GM12878 (cell line): ENCODE measurements at regions not wholly inside any gene's neighbourhood (a gene's known extent, or its start where the extent isn't known, plus 50 kb on each side); places are given as distances from the start of the nearest gene placed in this dataset.

Source experiments
- ATAC-seq: fragments of 200-7000 bp; cut with Tn5 transposase; 3 replicates; pipeline ENCODE4 v1.9.1; 2020; ENCODE audit warnings: mild to moderate bottlenecking, moderate library complexity
- BruUV-seq: library from RNA; stranded (reverse); fragments of 400-500 nt; replicated peaks from 2 replicates; lab custom pipeline; 2021; lab: Mats Ljungman, UMichigan
- CTCF ChIA-PET: fragments of 300-600 bp; sonication (Branson Sonifier 250); formaldehyde crosslinking; extraction: SDS; loops from one replicate; lab custom pipeline; 2021; ENCODE audit warnings: inconsistent platforms; lab: Yijun Ruan, JAX
- POLR2A ChIA-PET: fragments of 350-600 bp; formaldehyde crosslinking; extraction: SDS; loops from one replicate; lab custom pipeline; 2021; ENCODE audit warnings: inconsistent platforms; lab: Charles Lee
- RAD21 ChIA-PET: fragments of 300-600 bp; sonication (Branson Sonifier 250); formaldehyde crosslinking; loops from one replicate; lab custom pipeline; 2023; ENCODE audit warnings: antibody characterized with exemption; ENCODE audit not compliant: unreplicated experiment; lab: Charles Lee
- SMC1A ChIA-PET: fragments of 300-600 bp; sonication (Branson Sonifier 250); formaldehyde crosslinking; loops from one replicate; lab custom pipeline; 2023; ENCODE audit not compliant: unreplicated experiment, uncharacterized antibody; lab: Charles Lee
- DNase-seq: peaks from one replicate; pipeline ENCODE4 v3.0.0-alpha.2; 2011; ENCODE audit warnings: low read depth, low spot score
- FAIRE-seq: peaks from 3 replicates; lab custom pipeline; 2011; peaks lifted over from hg19 to GRCh38; lab: Jason Lieb, UNC
- H2AFZ ChIP-seq: 2 replicates; pipeline ENCODE4 v1.6.0; 2011; ENCODE audit warnings: low read depth, low read length, control low read depth; ENCODE audit not compliant: control insufficient read depth
- H3K27ac ChIP-seq: 2 replicates; pipeline ENCODE4 v1.5.1; 2011; ENCODE audit warnings: control low read depth; ENCODE audit not compliant: control insufficient read depth, insufficient read depth
- H3K27me3 ChIP-seq, 2 experiments: replicated peaks in 1 of 2; 2 replicates each; pipeline versions ENCODE4 v1.6.0 to v1.6.1; 2011; ENCODE audit warnings: low read length in 1 of 2; ENCODE audit not compliant: control insufficient read depth in 2 of 2, insufficient read depth in 2 of 2
- H3K36me3 ChIP-seq, 2 experiments: 2 replicates each; pipeline ENCODE4 v1.5.1; 2011; ENCODE audit warnings: low read length in 1 of 2; ENCODE audit not compliant: control insufficient read depth in 2 of 2, insufficient read depth in 2 of 2
- H3K4me1 ChIP-seq: 2 replicates; pipeline ENCODE4 v1.6.1; 2011; ENCODE audit warnings: mild to moderate bottlenecking, low read length, moderate library complexity, mixed read lengths; ENCODE audit not compliant: control insufficient read depth, insufficient read depth
- H3K4me2 ChIP-seq: 2 replicates; pipeline ENCODE4 v1.6.0; 2011; ENCODE audit warnings: control low read depth; ENCODE audit not compliant: control insufficient read depth, insufficient read depth
- H3K4me3 ChIP-seq: fragments of 200-600 bp; sonication (generic); 2 replicates; pipeline ENCODE4 v1.5.1; 2016
- H3K79me2 ChIP-seq: 2 replicates; pipeline ENCODE4 v1.6.0; 2011; ENCODE audit warnings: low read length; ENCODE audit not compliant: control insufficient read depth, insufficient read depth
- H3K9ac ChIP-seq: 2 replicates; pipeline ENCODE4 v1.8.0; 2011; ENCODE audit warnings: low read length, control low read depth, mixed read lengths; ENCODE audit not compliant: control insufficient read depth, insufficient read depth
- H3K9me3 ChIP-seq: replicated peaks from 3 replicates; pipeline ENCODE4 v1.5.1; 2011; ENCODE audit warnings: mild to moderate bottlenecking, low read length; ENCODE audit not compliant: control insufficient read depth, insufficient read depth
- H4K20me1 ChIP-seq: 2 replicates; pipeline ENCODE4 v1.6.0; 2011; ENCODE audit not compliant: control insufficient read depth, insufficient read depth
- CEBPZ ChIP-seq: fragments of 150-350 bp; IDR thresholded peaks from 2 replicates; pipeline ENCODE4 v1.6.1; 2016; ENCODE audit warnings: low read depth, low read length
- FOXM1 ChIP-seq: IDR thresholded peaks from 2 replicates; pipeline ENCODE4 v1.6.1; 2012; ENCODE audit warnings: low read depth, mild to moderate bottlenecking, inconsistent platforms, low read length, moderate library complexity
- HDAC2 ChIP-seq: fragments of 200-600 bp; sonication (generic); IDR thresholded peaks from 2 replicates; pipeline ENCODE4 v1.6.1; 2017
- NR2C2 ChIP-seq: IDR thresholded peaks from 2 replicates; pipeline ENCODE4 v1.6.1; 2011; ENCODE audit warnings: borderline replicate concordance, low read depth; ENCODE audit not compliant: control insufficient read depth, insufficient read length
- SUZ12 ChIP-seq: fragments of 200-600 bp; sonication (generic); IDR thresholded peaks from one replicate; pipeline ENCODE4 v1.6.1; 2018; ENCODE audit warnings: antibody characterized with exemption, mild to moderate bottlenecking; ENCODE audit not compliant: unreplicated experiment
- WGBS: methylation state at CpG from one replicate; pipeline ENCODE4 v1.1.6; 2016; ENCODE audit warnings: low lambda C conversion rate; ENCODE audit not compliant: insufficient replicate concordance, insufficient coverage; ENCODE audit errors: missing lambda C conversion rate; 5-methylcytosine and 5-hydroxymethylcytosine counted together
- in situ Hi-C: fragments of 300-500 bp; cut with MboI; formaldehyde crosslinking; loops from 9 replicates; pipeline ENCODE4 v1.14.3; 2018; ENCODE audit warnings: mixed read lengths
- intact Hi-C: fragments of 100-400 bp; cut with micrococcal nuclease; formaldehyde crosslinking; loops from one replicate; pipeline ENCODE4 v1.14.2; 2022; ENCODE audit not compliant: unreplicated experiment
- TF ChIP-seq, protein P1 (sequence below): fragments of 150-350 bp; IDR thresholded peaks from 2 replicates; pipeline ENCODE4 v1.6.1; 2014; ENCODE audit warnings: mild to moderate bottlenecking, low read depth, low read length
- TF ChIP-seq, protein P2 (sequence below): fragments of 450-650 bp; IDR thresholded peaks from 2 replicates; pipeline ENCODE4 v1.6.1; 2018; ENCODE audit warnings: mild to moderate bottlenecking, low read depth, moderate library complexity; ENCODE audit not compliant: partially characterized antibody
- TF ChIP-seq, protein P3 (sequence below): IDR thresholded peaks from 2 replicates; pipeline ENCODE4 v1.6.1; 2012; ENCODE audit warnings: mild to moderate bottlenecking, low read depth, low read length
- TF ChIP-seq, protein P4 (sequence below): fragments of 450-650 bp; conservative IDR thresholded peaks from 2 replicates; pipeline ENCODE4 v1.6.1; 2017; ENCODE audit warnings: mild to moderate bottlenecking, moderate library complexity

DNA sequence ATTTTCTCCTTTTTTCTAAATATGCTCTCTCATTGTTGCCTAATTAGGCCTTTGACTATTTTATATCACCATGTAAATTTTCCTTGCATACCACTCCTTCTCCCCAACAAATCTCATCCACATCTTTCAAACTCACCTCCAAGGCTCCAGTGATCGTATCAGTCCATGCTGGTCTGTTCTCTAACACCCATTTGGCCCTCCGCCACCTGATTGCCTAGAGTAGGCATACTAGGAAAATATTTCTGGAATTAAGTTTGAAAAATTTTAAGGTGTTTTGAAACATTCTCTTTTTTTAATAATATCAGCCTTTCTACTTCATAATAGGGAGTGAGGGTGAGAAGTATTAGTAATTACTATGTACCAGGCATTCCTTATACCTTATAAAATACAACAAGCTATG, 473.9 kb downstream of the FGF9 start (continued):
- TF ChIP-seq CEBPZ (no peak), FOXM1 (no peak), NR2C2 (no peak), SUZ12 (no peak)
- TF ChIP-seq, protein P1, sequence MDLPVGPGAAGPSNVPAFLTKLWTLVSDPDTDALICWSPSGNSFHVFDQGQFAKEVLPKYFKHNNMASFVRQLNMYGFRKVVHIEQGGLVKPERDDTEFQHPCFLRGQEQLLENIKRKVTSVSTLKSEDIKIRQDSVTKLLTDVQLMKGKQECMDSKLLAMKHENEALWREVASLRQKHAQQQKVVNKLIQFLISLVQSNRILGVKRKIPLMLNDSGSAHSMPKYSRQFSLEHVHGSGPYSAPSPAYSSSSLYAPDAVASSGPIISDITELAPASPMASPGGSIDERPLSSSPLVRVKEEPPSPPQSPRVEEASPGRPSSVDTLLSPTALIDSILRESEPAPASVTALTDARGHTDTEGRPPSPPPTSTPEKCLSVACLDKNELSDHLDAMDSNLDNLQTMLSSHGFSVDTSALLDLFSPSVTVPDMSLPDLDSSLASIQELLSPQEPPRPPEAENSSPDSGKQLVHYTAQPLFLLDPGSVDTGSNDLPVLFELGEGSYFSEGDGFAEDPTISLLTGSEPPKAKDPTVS = no peak
- TF ChIP-seq, all 136 proteins: peak for 0

GRCh38 chr13:22148187-22148586, 477.3 kb downstream of the FGF9 start:
- ChIA-PET SMC1A (interaction anchor here (1.2 kb wide), 1 partner anchor 27 kb away, joined by 3 read pairs; no protein-coding TSS in a partner anchor), CTCF (no interaction called here)
- TF ChIP-seq, protein P2, sequence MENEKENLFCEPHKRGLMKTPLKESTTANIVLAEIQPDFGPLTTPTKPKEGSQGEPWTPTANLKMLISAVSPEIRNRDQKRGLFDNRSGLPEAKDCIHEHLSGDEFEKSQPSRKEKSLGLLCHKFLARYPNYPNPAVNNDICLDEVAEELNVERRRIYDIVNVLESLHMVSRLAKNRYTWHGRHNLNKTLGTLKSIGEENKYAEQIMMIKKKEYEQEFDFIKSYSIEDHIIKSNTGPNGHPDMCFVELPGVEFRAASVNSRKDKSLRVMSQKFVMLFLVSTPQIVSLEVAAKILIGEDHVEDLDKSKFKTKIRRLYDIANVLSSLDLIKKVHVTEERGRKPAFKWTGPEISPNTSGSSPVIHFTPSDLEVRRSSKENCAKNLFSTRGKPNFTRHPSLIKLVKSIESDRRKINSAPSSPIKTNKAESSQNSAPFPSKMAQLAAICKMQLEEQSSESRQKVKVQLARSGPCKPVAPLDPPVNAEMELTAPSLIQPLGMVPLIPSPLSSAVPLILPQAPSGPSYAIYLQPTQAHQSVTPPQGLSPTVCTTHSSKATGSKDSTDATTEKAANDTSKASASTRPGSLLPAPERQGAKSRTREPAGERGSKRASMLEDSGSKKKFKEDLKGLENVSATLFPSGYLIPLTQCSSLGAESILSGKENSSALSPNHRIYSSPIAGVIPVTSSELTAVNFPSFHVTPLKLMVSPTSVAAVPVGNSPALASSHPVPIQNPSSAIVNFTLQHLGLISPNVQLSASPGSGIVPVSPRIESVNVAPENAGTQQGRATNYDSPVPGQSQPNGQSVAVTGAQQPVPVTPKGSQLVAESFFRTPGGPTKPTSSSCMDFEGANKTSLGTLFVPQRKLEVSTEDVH = no peak
- TF ChIP-seq, protein P3, sequence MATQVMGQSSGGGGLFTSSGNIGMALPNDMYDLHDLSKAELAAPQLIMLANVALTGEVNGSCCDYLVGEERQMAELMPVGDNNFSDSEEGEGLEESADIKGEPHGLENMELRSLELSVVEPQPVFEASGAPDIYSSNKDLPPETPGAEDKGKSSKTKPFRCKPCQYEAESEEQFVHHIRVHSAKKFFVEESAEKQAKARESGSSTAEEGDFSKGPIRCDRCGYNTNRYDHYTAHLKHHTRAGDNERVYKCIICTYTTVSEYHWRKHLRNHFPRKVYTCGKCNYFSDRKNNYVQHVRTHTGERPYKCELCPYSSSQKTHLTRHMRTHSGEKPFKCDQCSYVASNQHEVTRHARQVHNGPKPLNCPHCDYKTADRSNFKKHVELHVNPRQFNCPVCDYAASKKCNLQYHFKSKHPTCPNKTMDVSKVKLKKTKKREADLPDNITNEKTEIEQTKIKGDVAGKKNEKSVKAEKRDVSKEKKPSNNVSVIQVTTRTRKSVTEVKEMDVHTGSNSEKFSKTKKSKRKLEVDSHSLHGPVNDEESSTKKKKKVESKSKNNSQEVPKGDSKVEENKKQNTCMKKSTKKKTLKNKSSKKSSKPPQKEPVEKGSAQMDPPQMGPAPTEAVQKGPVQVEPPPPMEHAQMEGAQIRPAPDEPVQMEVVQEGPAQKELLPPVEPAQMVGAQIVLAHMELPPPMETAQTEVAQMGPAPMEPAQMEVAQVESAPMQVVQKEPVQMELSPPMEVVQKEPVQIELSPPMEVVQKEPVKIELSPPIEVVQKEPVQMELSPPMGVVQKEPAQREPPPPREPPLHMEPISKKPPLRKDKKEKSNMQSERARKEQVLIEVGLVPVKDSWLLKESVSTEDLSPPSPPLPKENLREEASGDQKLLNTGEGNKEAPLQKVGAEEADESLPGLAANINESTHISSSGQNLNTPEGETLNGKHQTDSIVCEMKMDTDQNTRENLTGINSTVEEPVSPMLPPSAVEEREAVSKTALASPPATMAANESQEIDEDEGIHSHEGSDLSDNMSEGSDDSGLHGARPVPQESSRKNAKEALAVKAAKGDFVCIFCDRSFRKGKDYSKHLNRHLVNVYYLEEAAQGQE = no peak; the same call in 1 of the 2 replicates
- TF ChIP-seq HDAC2 = no peak
- TF ChIP-seq, protein P4, sequence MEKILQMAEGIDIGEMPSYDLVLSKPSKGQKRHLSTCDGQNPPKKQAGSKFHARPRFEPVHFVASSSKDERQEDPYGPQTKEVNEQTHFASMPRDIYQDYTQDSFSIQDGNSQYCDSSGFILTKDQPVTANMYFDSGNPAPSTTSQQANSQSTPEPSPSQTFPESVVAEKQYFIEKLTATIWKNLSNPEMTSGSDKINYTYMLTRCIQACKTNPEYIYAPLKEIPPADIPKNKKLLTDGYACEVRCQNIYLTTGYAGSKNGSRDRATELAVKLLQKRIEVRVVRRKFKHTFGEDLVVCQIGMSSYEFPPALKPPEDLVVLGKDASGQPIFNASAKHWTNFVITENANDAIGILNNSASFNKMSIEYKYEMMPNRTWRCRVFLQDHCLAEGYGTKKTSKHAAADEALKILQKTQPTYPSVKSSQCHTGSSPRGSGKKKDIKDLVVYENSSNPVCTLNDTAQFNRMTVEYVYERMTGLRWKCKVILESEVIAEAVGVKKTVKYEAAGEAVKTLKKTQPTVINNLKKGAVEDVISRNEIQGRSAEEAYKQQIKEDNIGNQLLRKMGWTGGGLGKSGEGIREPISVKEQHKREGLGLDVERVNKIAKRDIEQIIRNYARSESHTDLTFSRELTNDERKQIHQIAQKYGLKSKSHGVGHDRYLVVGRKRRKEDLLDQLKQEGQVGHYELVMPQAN = no peak

More at GRCh38 chr13:22148187-22148586, 477.3 kb downstream of the FGF9 start:
- WGBS = 77% methylated on average over 3 of the region's 3 CpGs
- ChIA-PET RAD21 (no interaction called here), POLR2A (no interaction called here)
- in situ Hi-C loops (no loop called here), intact Hi-C loops (no loop called here)
- Histone ChIP-seq H3K4me2 (no peak overlapping the region), H3K9me3 (no peaks in the 10 kb centered on the region; the same call in 2 of the 3 replicates), H3K4me1 (no peaks in the 10 kb centered on the region), H3K36me3 (no peaks in the 10 kb centered on the region), H2AFZ (no peak overlapping the region), H3K27me3 (no peaks in the 10 kb centered on the region), H3K79me2 (no peaks in the 10 kb centered on the region), H3K9ac (no peak overlapping the region), H3K4me3 (no peak overlapping the region), H4K20me1 (no peaks in the 10 kb centered on the region), H3K27ac (no peak overlapping the region)
- DNase-seq (no peak), FAIRE-seq (no peak), ATAC-seq (no peak)
- no TSS peak for BruUV-seq
